Osteoblast (primary cell): ENCODE measurements at regions not wholly inside any gene's neighbourhood (a gene's known extent, or its start where the extent isn't known, plus 50 kb on each side); places are given as distances from the start of the nearest gene placed in this dataset.

Experiments
- DNase-seq: peaks from one replicate; pipeline ENCODE4 v3.0.0; 2011; ENCODE audit warnings: low spot score, mixed read lengths; ENCODE audit not compliant: insufficient read length; ENCODE audit errors: missing footprints
- H2AFZ ChIP-seq: 2 replicates; pipeline ENCODE4 v1.6.0; 2011; ENCODE audit warnings: mild to moderate bottlenecking, low read length
- H3K27ac ChIP-seq: 2 replicates; pipeline ENCODE4 v1.5.1; 2011; ENCODE audit warnings: mild to moderate bottlenecking, low read depth, low read length, moderate library complexity
- H3K27me3 ChIP-seq: 2 replicates; pipeline ENCODE4 v1.6.0; 2012; ENCODE audit warnings: mild to moderate bottlenecking, control low read depth, inconsistent platforms, low read length, moderate library complexity; ENCODE audit not compliant: insufficient read depth
- H3K36me3 ChIP-seq: 2 replicates; pipeline ENCODE4 v1.5.1; 2011; ENCODE audit warnings: mild to moderate bottlenecking, low read length, control low read depth, moderate library complexity; ENCODE audit not compliant: insufficient read depth
- H3K4me1 ChIP-seq: 2 replicates; pipeline ENCODE4 v1.5.1; 2011; ENCODE audit warnings: mild to moderate bottlenecking, low read length, control low read depth, moderate library complexity; ENCODE audit not compliant: insufficient read depth
- H3K4me2 ChIP-seq: 2 replicates; pipeline ENCODE4 v1.6.0; 2011; ENCODE audit warnings: mild to moderate bottlenecking, low read length; ENCODE audit not compliant: insufficient read depth
- H3K4me3 ChIP-seq: fragments of 200-600 bp; sonication (generic); 3 replicates; pipeline ENCODE4 v1.5.1; 2012; ENCODE audit warnings: mild to moderate bottlenecking, low read length, inconsistent platforms; ENCODE audit not compliant: insufficient read depth
- H3K79me2 ChIP-seq: 2 replicates; pipeline ENCODE4 v1.6.0; 2012; ENCODE audit warnings: mild to moderate bottlenecking, low read length, control low read depth, inconsistent platforms; ENCODE audit not compliant: insufficient read depth
- H3K9me3 ChIP-seq: 2 replicates; pipeline ENCODE4 v1.5.1; 2011; ENCODE audit warnings: low read depth, low read length, control low read depth
- H4K20me1 ChIP-seq: 2 replicates; pipeline ENCODE4 v1.6.0; 2012; ENCODE audit warnings: mild to moderate bottlenecking, low read length, control low read depth; ENCODE audit not compliant: insufficient read depth
- CTCF ChIP-seq: IDR thresholded peaks from 2 replicates; pipeline ENCODE4 v1.5.1; 2011; ENCODE audit warnings: mild to moderate bottlenecking, low read depth, low read length, moderate library complexity; ENCODE audit errors: extremely low read depth

GRCh38 chr22:23503736-23504440 lies 76.2 kb downstream of the IGLL1 start:
- TF ChIP-seq CTCF, result no peak
- peak; percentile 73 for DNase-seq
- no peak overlapping the region for H3K4me2 ChIP-seq

DNA sequence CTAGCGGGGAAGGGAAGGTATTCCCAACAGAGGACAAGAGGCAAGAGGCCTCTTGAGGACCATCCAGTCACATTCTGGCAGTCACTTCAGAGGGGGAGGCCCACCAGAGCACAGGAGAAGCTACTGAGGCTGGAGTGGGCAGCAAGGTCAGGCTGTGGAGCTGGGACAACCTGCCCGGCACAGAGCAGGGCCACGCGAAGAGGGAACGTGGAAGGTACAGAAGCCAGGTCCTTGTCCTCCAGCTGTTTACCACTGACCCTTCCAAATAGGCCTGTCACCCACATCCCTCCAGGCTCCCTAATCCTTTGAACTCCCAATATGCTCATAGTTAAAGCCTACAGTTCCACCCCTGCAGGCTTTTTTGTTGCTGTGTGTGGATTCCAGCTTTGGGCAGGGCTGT lies 76.9 kb downstream of the IGLL1 start:
- TF ChIP-seq CTCF, result no peak
- Histone ChIP-seq H4K20me1 (no peaks in the 10 kb centered on the region), H3K4me1 (no peaks in the 10 kb centered on the region), H3K9me3 (no peaks in the 10 kb centered on the region), H3K4me2 (no peak overlapping the region), H3K27ac (no peak overlapping the region), H3K27me3 (no peaks in the 10 kb centered on the region), H3K36me3 (no peaks in the 10 kb centered on the region), H2AFZ (no peak overlapping the region), H3K79me2 (no peaks in the 10 kb centered on the region), H3K4me3 (no peak overlapping the region)
- DNase-seq, result peak; percentile 62

More at GRCh38 chr22:23503736-23504440, 76.2 kb downstream of the IGLL1 start:
- Histone ChIP-seq H3K27ac (no peak overlapping the region), H3K79me2 (no peaks in the 10 kb centered on the region), H2AFZ (no peak overlapping the region), H3K4me1 (no peaks in the 10 kb centered on the region), H3K9me3 (no peaks in the 10 kb centered on the region), H3K36me3 (no peaks in the 10 kb centered on the region), H3K4me3 (no peak overlapping the region), H4K20me1 (no peaks in the 10 kb centered on the region), H3K27me3 (no peaks in the 10 kb centered on the region)

DNA sequence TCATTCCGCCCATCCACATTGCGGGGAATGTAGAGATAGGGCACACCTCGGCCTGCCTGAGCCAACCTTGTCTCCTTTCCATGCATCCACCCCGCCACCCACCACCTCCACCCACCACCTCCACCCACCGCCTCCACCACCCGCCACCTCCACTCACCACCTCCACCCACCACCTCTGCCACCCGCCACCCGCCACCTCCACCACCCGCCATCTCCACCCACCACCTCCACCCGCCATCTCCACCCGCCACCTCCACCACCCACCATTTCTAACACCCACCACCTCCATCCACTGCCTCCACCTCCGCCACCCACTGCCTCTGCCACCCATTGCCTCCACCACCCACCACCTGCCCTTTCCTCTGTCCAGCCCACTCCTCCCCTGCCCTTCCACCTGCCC lies 78.4 kb downstream of the IGLL1 start:
- H4K20me1 ChIP-seq, result no peaks in the 10 kb centered on the region
- H2AFZ ChIP-seq, result no peak overlapping the region
- H3K4me3 ChIP-seq, result no peak overlapping the region
- TF ChIP-seq CTCF, result no peak
- H3K9me3 ChIP-seq, result no peaks in the 10 kb centered on the region
- DNase-seq, result peak; percentile 34
- no peaks in the 10 kb centered on the region for H3K27me3 ChIP-seq
- H3K79me2 ChIP-seq, result no peaks in the 10 kb centered on the region
- no peak overlapping the region for H3K4me2 ChIP-seq
- no peaks in the 10 kb centered on the region for H3K36me3 ChIP-seq
- H3K4me1 ChIP-seq, result no peaks in the 10 kb centered on the region
- H3K27ac ChIP-seq, result no peak overlapping the region

- TF ChIP-seq CTCF, result no peak
- Histone ChIP-seq H3K4me1 (no peaks in the 10 kb centered on the region), H2AFZ (no peak overlapping the region), H3K36me3 (no peaks in the 10 kb centered on the region), H3K4me2 (no peak overlapping the region), H3K27ac (no peak overlapping the region), H3K9me3 (no peaks in the 10 kb centered on the region), H3K79me2 (no peaks in the 10 kb centered on the region), H3K4me3 (no peak overlapping the region), H3K27me3 (no peaks in the 10 kb centered on the region), H4K20me1 (no peaks in the 10 kb centered on the region)
- DNase-seq, result peak; percentile 84
These were observed 78.8 kb downstream of the IGLL1 start for GRCh38 chr22:23501261-23501619.
